CD4-positive, alpha-beta T cell treated with Interleukin-6 at 100 ng/mL for 8 hours (primary cell): ENCODE measurements at regions not wholly inside any gene's neighbourhood (a gene's known extent, or its start where the extent isn't known, plus 50 kb on each side); places are given as distances from the start of the nearest gene placed in this dataset.
A peak's percentile ranks its signal among the peaks of the same experiment; 100 is the strongest.

Source experiments
- DNase-seq: peaks from one replicate; pipeline ENCODE4 v3.0.0-alpha.2; 2020; ENCODE audit warnings: mixed read lengths, low spot score

GRCh38 chr1:108050911-108051629, 86.1 kb upstream of the VAV3 start:
- no peak for DNase-seq

GRCh38 chr1:108050158-108050557, 85.2 kb upstream of the VAV3 start:
- DNase-seq: no peak

- peak; percentile 11 for DNase-seq
Measured at GRCh38 chr1:108049178-108049819, 84.3 kb upstream of the VAV3 start.

- DNase-seq: no peak
Measured at GRCh38 chr1:108048301-108049177, 83.6 kb upstream of the VAV3 start.

GRCh38 chr1:108047085-108047484, 82.1 kb upstream of the VAV3 start:
- DNase-seq: no peak

- DNase-seq: no peak
Measured at GRCh38 chr1:108046026-108046425, 81.0 kb upstream of the VAV3 start.

- DNase-seq: no peak
Measured at GRCh38 chr1:108045460-108045859, 80.5 kb upstream of the VAV3 start.

GRCh38 chr1:108044318-108044717, 79.3 kb upstream of the VAV3 start:
- no peak for DNase-seq

GRCh38 chr1:108043707-108044106, 78.7 kb upstream of the VAV3 start:
- no peak for DNase-seq

GRCh38 chr1:108042610-108043009, 77.6 kb upstream of the VAV3 start:
- no peak for DNase-seq

GRCh38 chr1:108041360-108042142, 76.6 kb upstream of the VAV3 start:
- peak; percentile 8 for DNase-seq

GRCh38 chr1:108038653-108039236, 73.8 kb upstream of the VAV3 start:
- DNase-seq: no peak

GRCh38 chr1:108036796-108037562, 72.0 kb upstream of the VAV3 start:
- no peak for DNase-seq

- no peak for DNase-seq
Measured at GRCh38 chr1:108034396-108034795, 69.4 kb upstream of the VAV3 start.

GRCh38 chr1:108033550-108033951, 68.6 kb upstream of the VAV3 start:
- no peak for DNase-seq

GRCh38 chr1:108028841-108029388, 63.9 kb upstream of the VAV3 start:
- no peak for DNase-seq

- DNase-seq: no peak
Measured at GRCh38 chr1:108027389-108027788, 62.4 kb upstream of the VAV3 start.

GRCh38 chr1:108017698-108018097, 52.7 kb upstream of the VAV3 start:
- no peak for DNase-seq

- DNase-seq: no peak
Measured at GRCh38 chr1:108016451-108016920, 51.5 kb upstream of the VAV3 start.
